GM12878 (cell line): ENCODE measurements at regions not wholly inside any gene's neighbourhood (a gene's known extent, or its start where the extent isn't known, plus 50 kb on each side); places are given as distances from the start of the nearest gene placed in this dataset.

Experiments
- ATAC-seq: fragments of 200-7000 bp; cut with Tn5 transposase; 3 replicates; pipeline ENCODE4 v1.9.1; 2020; ENCODE audit warnings: mild to moderate bottlenecking, moderate library complexity
- BruUV-seq: library from RNA; stranded (reverse); fragments of 400-500 nt; replicated peaks from 2 replicates; lab custom pipeline; 2021; lab: Mats Ljungman, UMichigan
- CTCF ChIA-PET: fragments of 300-600 bp; sonication (Branson Sonifier 250); formaldehyde crosslinking; extraction: SDS; loops from one replicate; lab custom pipeline; 2021; ENCODE audit warnings: inconsistent platforms; lab: Yijun Ruan, JAX
- POLR2A ChIA-PET: fragments of 350-600 bp; formaldehyde crosslinking; extraction: SDS; loops from one replicate; lab custom pipeline; 2021; ENCODE audit warnings: inconsistent platforms; lab: Charles Lee
- RAD21 ChIA-PET: fragments of 300-600 bp; sonication (Branson Sonifier 250); formaldehyde crosslinking; loops from one replicate; lab custom pipeline; 2023; ENCODE audit warnings: antibody characterized with exemption; ENCODE audit not compliant: unreplicated experiment; lab: Charles Lee
- SMC1A ChIA-PET: fragments of 300-600 bp; sonication (Branson Sonifier 250); formaldehyde crosslinking; loops from one replicate; lab custom pipeline; 2023; ENCODE audit not compliant: unreplicated experiment, uncharacterized antibody; lab: Charles Lee
- DNase-seq: peaks from one replicate; pipeline ENCODE4 v3.0.0-alpha.2; 2011; ENCODE audit warnings: low read depth, low spot score
- FAIRE-seq: peaks from 3 replicates; lab custom pipeline; 2011; peaks lifted over from hg19 to GRCh38; lab: Jason Lieb, UNC
- H2AFZ ChIP-seq: 2 replicates; pipeline ENCODE4 v1.6.0; 2011; ENCODE audit warnings: low read depth, low read length, control low read depth; ENCODE audit not compliant: control insufficient read depth
- H3K27ac ChIP-seq: 2 replicates; pipeline ENCODE4 v1.5.1; 2011; ENCODE audit warnings: control low read depth; ENCODE audit not compliant: control insufficient read depth, insufficient read depth
- H3K27me3 ChIP-seq, 2 experiments: replicated peaks in 1 of 2; 2 replicates each; pipeline versions ENCODE4 v1.6.0 to v1.6.1; 2011; ENCODE audit warnings: low read length in 1 of 2; ENCODE audit not compliant: control insufficient read depth in 2 of 2, insufficient read depth in 2 of 2
- H3K36me3 ChIP-seq, 2 experiments: 2 replicates each; pipeline ENCODE4 v1.5.1; 2011; ENCODE audit warnings: low read length in 1 of 2; ENCODE audit not compliant: control insufficient read depth in 2 of 2, insufficient read depth in 2 of 2
- H3K4me1 ChIP-seq: 2 replicates; pipeline ENCODE4 v1.6.1; 2011; ENCODE audit warnings: mild to moderate bottlenecking, low read length, moderate library complexity, mixed read lengths; ENCODE audit not compliant: control insufficient read depth, insufficient read depth
- H3K4me2 ChIP-seq: 2 replicates; pipeline ENCODE4 v1.6.0; 2011; ENCODE audit warnings: control low read depth; ENCODE audit not compliant: control insufficient read depth, insufficient read depth
- H3K4me3 ChIP-seq: fragments of 200-600 bp; sonication (generic); 2 replicates; pipeline ENCODE4 v1.5.1; 2016
- H3K79me2 ChIP-seq: 2 replicates; pipeline ENCODE4 v1.6.0; 2011; ENCODE audit warnings: low read length; ENCODE audit not compliant: control insufficient read depth, insufficient read depth
- H3K9ac ChIP-seq: 2 replicates; pipeline ENCODE4 v1.8.0; 2011; ENCODE audit warnings: low read length, control low read depth, mixed read lengths; ENCODE audit not compliant: control insufficient read depth, insufficient read depth
- H3K9me3 ChIP-seq: replicated peaks from 3 replicates; pipeline ENCODE4 v1.5.1; 2011; ENCODE audit warnings: mild to moderate bottlenecking, low read length; ENCODE audit not compliant: control insufficient read depth, insufficient read depth
- H4K20me1 ChIP-seq: 2 replicates; pipeline ENCODE4 v1.6.0; 2011; ENCODE audit not compliant: control insufficient read depth, insufficient read depth
- BCL11A ChIP-seq: IDR thresholded peaks from 2 replicates; pipeline ENCODE4 v1.6.1; 2011; ENCODE audit warnings: low read depth, low read length
- BMI1 ChIP-seq: fragments of 450-650 bp; IDR thresholded peaks from 2 replicates; pipeline ENCODE4 v1.6.1; 2016; ENCODE audit warnings: mild to moderate bottlenecking, moderate library complexity, borderline replicate concordance
- CBFB ChIP-seq: IDR thresholded peaks from 2 replicates; pipeline ENCODE4 v1.6.1; 2016; ENCODE audit warnings: antibody characterized with exemption, low read depth
- ELK1 ChIP-seq: IDR thresholded peaks from 2 replicates; pipeline ENCODE4 v1.6.1; 2012; ENCODE audit warnings: low read depth, low read length, improper control_type of control experiment
- HDAC2 ChIP-seq: fragments of 200-600 bp; sonication (generic); IDR thresholded peaks from 2 replicates; pipeline ENCODE4 v1.6.1; 2017
- MXI1 ChIP-seq: fragments of 150-350 bp; IDR thresholded peaks from 2 replicates; pipeline ENCODE4 v1.6.1; 2011; ENCODE audit warnings: low read depth, mild to moderate bottlenecking, inconsistent platforms, low read length, improper control_type of control experiment
- POLR2A ChIP-seq: IDR thresholded peaks from 2 replicates; pipeline ENCODE4 v1.6.1; 2011; ENCODE audit warnings: low read depth, mild to moderate bottlenecking, low read length
- TCF12 ChIP-seq: IDR thresholded peaks from 2 replicates; pipeline ENCODE4 v1.6.1; 2011; ENCODE audit warnings: low read depth, mild to moderate bottlenecking, low read length
- ZBED1 ChIP-seq: IDR thresholded peaks from 2 replicates; pipeline ENCODE4 v1.6.1; 2016; ENCODE audit warnings: borderline replicate concordance
- ZBTB11 ChIP-seq: fragments of 450-650 bp; formaldehyde crosslinking; IDR thresholded peaks from 2 replicates; pipeline ENCODE4 v1.5.0; 2022; ENCODE audit warnings: mild to moderate bottlenecking, missing genetic modification characterization
- ZNF384 ChIP-seq: IDR thresholded peaks from 2 replicates; pipeline ENCODE4 v1.6.1; 2012; ENCODE audit warnings: low read depth, mild to moderate bottlenecking, low read length, improper control_type of control experiment, borderline replicate concordance
- ZNF622 ChIP-seq: fragments of 450-650 bp; IDR thresholded peaks from 2 replicates; pipeline ENCODE4 v1.6.1; 2017; ENCODE audit warnings: mild to moderate bottlenecking, inconsistent platforms
- ZZZ3 ChIP-seq: IDR thresholded peaks from 2 replicates; pipeline ENCODE4 v1.6.1; 2011; ENCODE audit warnings: low read depth; ENCODE audit not compliant: control insufficient read depth, insufficient read length
- WGBS: methylation state at CpG from one replicate; pipeline ENCODE4 v1.1.6; 2016; ENCODE audit warnings: low lambda C conversion rate; ENCODE audit not compliant: insufficient replicate concordance, insufficient coverage; ENCODE audit errors: missing lambda C conversion rate; 5-methylcytosine and 5-hydroxymethylcytosine counted together
- in situ Hi-C: fragments of 300-500 bp; cut with MboI; formaldehyde crosslinking; loops from 9 replicates; pipeline ENCODE4 v1.14.3; 2018; ENCODE audit warnings: mixed read lengths
- intact Hi-C: fragments of 100-400 bp; cut with micrococcal nuclease; formaldehyde crosslinking; loops from one replicate; pipeline ENCODE4 v1.14.2; 2022; ENCODE audit not compliant: unreplicated experiment

- Histone ChIP-seq H4K20me1 (no peaks in the 10 kb centered on the region), H3K9me3 (no peaks in the 10 kb centered on the region), H3K27me3 (no peaks in the 10 kb centered on the region), H3K9ac (no peak overlapping the region), H3K4me2 (no peak overlapping the region), H3K36me3 (no peaks in the 10 kb centered on the region), H3K27ac (no peak overlapping the region), H3K4me1 (no peaks in the 10 kb centered on the region), H2AFZ (no peak overlapping the region), H3K4me3 (no peak overlapping the region), H3K79me2 (no peaks in the 10 kb centered on the region)
- FAIRE-seq: no peak
- ChIA-PET POLR2A (no interaction called here), RAD21 (no interaction called here), CTCF (no interaction called here), SMC1A (no interaction called here)
- in situ Hi-C loops (no loop called here), intact Hi-C loops (no loop called here)
- WGBS: 43% methylated on average over 1 of the region's 1 CpG
- no peak for ATAC-seq
- TF ChIP-seq CBFB (no peak), BCL11A (no peak), BMI1 (no peak), ZBTB11 (CRISPR knock-in tag) (no peak), HDAC2 (no peak), MXI1 (no peak), TCF12 (no peak), ZZZ3 (no peak), ZNF384 (no peak), ZBED1 (no peak), ELK1 (no peak), POLR2A (no peak), ZNF622 (no peak)
- DNase-seq: no peak
- BruUV-seq: no TSS peak
These were observed 131.6 kb upstream of the GRID2 start for GRCh38 chr4:92172203-92172602.
